ENCODE measurements at regions not wholly inside any gene's neighbourhood (a gene's known extent, or its start where the extent isn't known, plus 50 kb on each side); places are given as distances from the start of the nearest gene placed in this dataset.

DNA sequence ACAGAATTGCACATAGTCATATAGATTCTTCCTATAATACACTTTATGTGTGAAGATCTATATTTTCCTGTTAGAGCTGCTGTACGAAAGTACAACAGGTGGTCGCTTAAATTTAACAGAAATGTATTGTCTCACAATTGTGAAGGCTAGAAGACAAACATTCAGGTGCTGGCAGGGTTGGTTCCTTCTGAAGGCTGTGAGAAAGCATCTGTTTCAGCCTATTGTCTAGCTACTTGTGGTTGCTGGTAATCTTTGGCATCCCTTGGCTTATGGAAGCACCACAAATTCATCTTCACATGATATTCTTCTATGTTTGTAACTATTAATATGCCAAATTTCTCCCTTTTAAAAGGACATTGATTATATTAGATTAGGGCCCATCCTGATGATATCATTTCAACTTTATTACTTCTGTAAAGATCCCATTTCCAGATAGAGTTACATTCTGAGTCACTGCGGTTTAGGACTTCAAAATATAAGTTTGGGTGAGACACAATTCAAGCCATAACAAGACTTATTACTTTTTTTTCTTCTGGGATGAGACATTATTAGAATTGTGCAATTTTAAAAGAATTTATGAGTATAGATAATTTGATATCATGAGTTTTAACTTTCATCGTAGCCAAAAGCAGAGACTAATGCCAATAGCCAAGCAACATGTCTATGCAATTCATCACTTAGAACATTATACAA, 248.1 kb upstream of the BCHE start:
- Histone ChIP-seq H3K9me1 (ENCODE audit: control insufficient read depth, extremely low read depth, insufficient read depth, low read length) (no peaks in the 10 kb centered on the region), H3K27me3 (ENCODE audit: control insufficient read depth, extremely low read depth, insufficient read depth, low read length) (no peaks in the 10 kb centered on the region), H3K4me3 (ENCODE audit: control insufficient read depth in 2 of 3, extremely low read depth in 1 of 3, insufficient read depth in 2 of 3, low read depth in 1 of 3, low read length in 3 of 3) (no peak overlapping the region), H3K9me3 (ENCODE audit: control insufficient read depth, low read depth, low read length) (no peaks in the 10 kb centered on the region), H3K79me2 (ENCODE audit: control insufficient read depth, insufficient read depth, low read length) (no peaks in the 10 kb centered on the region), H3K4me2 (ENCODE audit: control insufficient read depth, extremely low read depth, insufficient read depth, low read depth, low read length) (peak overlapping the region; percentile 18), H3K4me1 (ENCODE audit: control insufficient read depth, extremely low read depth, insufficient read depth, low read length) (peaks cover 16% of the 10 kb centered on the region), H3K36me3 (ENCODE audit: control insufficient read depth in 2 of 2, extremely low read depth in 1 of 2, insufficient read depth in 2 of 2, low read length in 2 of 2) (no peaks in the 10 kb centered on the region), H4K20me1 (ENCODE audit: control insufficient read depth, extremely low read depth, insufficient read depth, low read length) (no peaks in the 10 kb centered on the region), H2AFZ (ENCODE audit: control insufficient read depth, low read length) (no peak overlapping the region), H3K27ac (ENCODE audit: control insufficient read depth, insufficient read depth, low read length) (no peak overlapping the region), H3K9ac (ENCODE audit: control insufficient read depth, extremely low read depth, insufficient read depth, low read length) (no peak overlapping the region)
- dilution Hi-C loops (cut with MboI; ENCODE audit: extremely low pct_ligation_motif_present, low sequenced_read_pairs), result no loop called here
- DNase-seq (ENCODE audit: low read depth, low spot score) (peak; percentile 35), FAIRE-seq (peak; percentile 26)
- TF ChIP-seq, protein P1, sequence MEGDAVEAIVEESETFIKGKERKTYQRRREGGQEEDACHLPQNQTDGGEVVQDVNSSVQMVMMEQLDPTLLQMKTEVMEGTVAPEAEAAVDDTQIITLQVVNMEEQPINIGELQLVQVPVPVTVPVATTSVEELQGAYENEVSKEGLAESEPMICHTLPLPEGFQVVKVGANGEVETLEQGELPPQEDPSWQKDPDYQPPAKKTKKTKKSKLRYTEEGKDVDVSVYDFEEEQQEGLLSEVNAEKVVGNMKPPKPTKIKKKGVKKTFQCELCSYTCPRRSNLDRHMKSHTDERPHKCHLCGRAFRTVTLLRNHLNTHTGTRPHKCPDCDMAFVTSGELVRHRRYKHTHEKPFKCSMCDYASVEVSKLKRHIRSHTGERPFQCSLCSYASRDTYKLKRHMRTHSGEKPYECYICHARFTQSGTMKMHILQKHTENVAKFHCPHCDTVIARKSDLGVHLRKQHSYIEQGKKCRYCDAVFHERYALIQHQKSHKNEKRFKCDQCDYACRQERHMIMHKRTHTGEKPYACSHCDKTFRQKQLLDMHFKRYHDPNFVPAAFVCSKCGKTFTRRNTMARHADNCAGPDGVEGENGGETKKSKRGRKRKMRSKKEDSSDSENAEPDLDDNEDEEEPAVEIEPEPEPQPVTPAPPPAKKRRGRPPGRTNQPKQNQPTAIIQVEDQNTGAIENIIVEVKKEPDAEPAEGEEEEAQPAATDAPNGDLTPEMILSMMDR (optimal IDR thresholded peaks at IDR 0.05 in 1 of 3, IDR thresholded peaks at IDR 0.05 in 1 of 3, conservative IDR thresholded peaks at IDR 0.05 in 1 of 3; ENCODE audit: extremely low read depth in 1 of 3, insufficient read depth in 2 of 3, low read length in 3 of 3), result no peak
- no peak for TF ChIP-seq EZH2 (IDR thresholded peaks at IDR 0.05; ENCODE audit: low read length)

DNA sequence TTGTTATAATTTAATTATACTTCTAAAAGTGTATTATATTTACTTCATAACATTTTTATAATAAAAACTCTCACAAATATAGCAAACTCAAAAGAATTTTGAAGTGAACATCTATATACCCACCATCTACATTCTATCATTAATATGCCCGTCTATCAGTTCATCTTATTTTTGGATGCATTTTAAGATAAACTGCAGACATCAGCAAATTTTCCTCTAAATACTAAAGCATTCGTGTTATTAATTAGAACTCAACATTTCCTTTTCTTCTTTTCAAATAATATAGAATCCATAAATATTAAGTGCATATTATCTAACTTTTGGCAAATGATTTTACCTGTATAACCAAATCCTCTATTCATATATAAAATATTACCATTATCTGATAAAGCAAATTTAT, 242.9 kb upstream of the BCHE start:
- no peaks in the 10 kb centered on the region for H4K20me1 ChIP-seq (ENCODE audit: control insufficient read depth, extremely low read depth, insufficient read depth, low read length)
- H3K36me3 ChIP-seq (ENCODE audit: control insufficient read depth in 2 of 2, extremely low read depth in 1 of 2, insufficient read depth in 2 of 2, low read length in 2 of 2), result no peaks in the 10 kb centered on the region
- no peaks in the 10 kb centered on the region for H3K9me1 ChIP-seq (ENCODE audit: control insufficient read depth, extremely low read depth, insufficient read depth, low read length)
- no peaks in the 10 kb centered on the region for H3K79me2 ChIP-seq (ENCODE audit: control insufficient read depth, insufficient read depth, low read length)
- TF ChIP-seq, protein P1 (optimal IDR thresholded peaks at IDR 0.05 in 1 of 3, IDR thresholded peaks at IDR 0.05 in 1 of 3, conservative IDR thresholded peaks at IDR 0.05 in 1 of 3; ENCODE audit: extremely low read depth in 1 of 3, insufficient read depth in 2 of 3, low read length in 3 of 3), result no peak
- TF ChIP-seq EZH2 (IDR thresholded peaks at IDR 0.05; ENCODE audit: low read length), result no peak
- H3K9ac ChIP-seq (ENCODE audit: control insufficient read depth, extremely low read depth, insufficient read depth, low read length), result no peak overlapping the region
- peaks cover 5% of the 10 kb centered on the region for H3K4me1 ChIP-seq (ENCODE audit: control insufficient read depth, extremely low read depth, insufficient read depth, low read length)
- dilution Hi-C loops (cut with MboI; ENCODE audit: extremely low pct_ligation_motif_present, low sequenced_read_pairs), result no loop called here
- no peaks in the 10 kb centered on the region for H3K27me3 ChIP-seq (ENCODE audit: control insufficient read depth, extremely low read depth, insufficient read depth, low read length)
- no peak overlapping the region for H3K4me3 ChIP-seq (ENCODE audit: control insufficient read depth in 2 of 3, extremely low read depth in 1 of 3, insufficient read depth in 2 of 3, low read depth in 1 of 3, low read length in 3 of 3)
- H3K9me3 ChIP-seq (ENCODE audit: control insufficient read depth, low read depth, low read length), result no peaks in the 10 kb centered on the region
- H3K27ac ChIP-seq (ENCODE audit: control insufficient read depth, insufficient read depth, low read length), result no peak overlapping the region
- FAIRE-seq (no peak), DNase-seq (ENCODE audit: low read depth, low spot score) (no peak)
- H2AFZ ChIP-seq (ENCODE audit: control insufficient read depth, low read length), result no peak overlapping the region
- no peak overlapping the region for H3K4me2 ChIP-seq (ENCODE audit: control insufficient read depth, extremely low read depth, insufficient read depth, low read depth, low read length)

All from keratinocyte (primary cell).